Testis (tissue), 2 donors: ENCODE measurements at regions not wholly inside any gene's neighbourhood (a gene's known extent, or its start where the extent isn't known, plus 50 kb on each side); places are given as distances from the start of the nearest gene placed in this dataset.

Source experiments
- DNase-seq: peaks from one replicate; pipeline ENCODE4 v3.0.0-alpha.2; 2019
- H3K27ac ChIP-seq, 2 donors: fragments of 200-600 bp; sonication (generic); one replicate each; pipeline ENCODE4 v1.5.1; 2019
- H3K27me3 ChIP-seq: fragments of 200-600 bp; sonication (generic); one replicate; pipeline ENCODE4 v1.5.1; 2019
- H3K36me3 ChIP-seq: fragments of 200-600 bp; sonication (generic); one replicate; pipeline ENCODE4 v1.5.1; 2017; ENCODE audit warnings: low read depth; ENCODE audit errors: missing control alignments
- H3K4me1 ChIP-seq: fragments of 200-600 bp; sonication (generic); one replicate; pipeline ENCODE4 v1.5.1; 2019
- H3K4me3 ChIP-seq, 2 donors: fragments of 200-600 bp; sonication (generic); one replicate each; pipeline ENCODE4 v1.5.1; 2017 to 2019
- H3K9me3 ChIP-seq: fragments of 200-600 bp; sonication (generic); one replicate; pipeline ENCODE4 v1.5.1; 2017
- POLR2A ChIP-seq: fragments of 450-650 bp; IDR thresholded peaks from one replicate; pipeline ENCODE4 v1.6.1; 2017; ENCODE audit warnings: antibody characterized with exemption, mild to moderate bottlenecking, moderate library complexity
- WGBS, 2 donors: methylation state at CpG; one replicate each; pipeline ENCODE4 v1.1.5; 2018; 5-methylcytosine and 5-hydroxymethylcytosine counted together
- intact Hi-C: fragments of 100-400 bp; cut with DNase I; formaldehyde crosslinking; loops from one replicate; pipeline ENCODE4 v1.15.1; 2023; ENCODE audit warnings: low total_unique reads
- TF ChIP-seq, protein P1 (sequence below), 3 experiments: fragments of 450-650 bp in 2 of 3; fragments of 200-600 bp in 1 of 3; sonication (generic) in 1 of 3; IDR thresholded peaks; one replicate each; pipeline ENCODE4 v1.5.1; 2016 to 2019; ENCODE audit warnings: antibody characterized with exemption in 3 of 3, mild to moderate bottlenecking in 2 of 3, moderate library complexity in 1 of 3

DNA sequence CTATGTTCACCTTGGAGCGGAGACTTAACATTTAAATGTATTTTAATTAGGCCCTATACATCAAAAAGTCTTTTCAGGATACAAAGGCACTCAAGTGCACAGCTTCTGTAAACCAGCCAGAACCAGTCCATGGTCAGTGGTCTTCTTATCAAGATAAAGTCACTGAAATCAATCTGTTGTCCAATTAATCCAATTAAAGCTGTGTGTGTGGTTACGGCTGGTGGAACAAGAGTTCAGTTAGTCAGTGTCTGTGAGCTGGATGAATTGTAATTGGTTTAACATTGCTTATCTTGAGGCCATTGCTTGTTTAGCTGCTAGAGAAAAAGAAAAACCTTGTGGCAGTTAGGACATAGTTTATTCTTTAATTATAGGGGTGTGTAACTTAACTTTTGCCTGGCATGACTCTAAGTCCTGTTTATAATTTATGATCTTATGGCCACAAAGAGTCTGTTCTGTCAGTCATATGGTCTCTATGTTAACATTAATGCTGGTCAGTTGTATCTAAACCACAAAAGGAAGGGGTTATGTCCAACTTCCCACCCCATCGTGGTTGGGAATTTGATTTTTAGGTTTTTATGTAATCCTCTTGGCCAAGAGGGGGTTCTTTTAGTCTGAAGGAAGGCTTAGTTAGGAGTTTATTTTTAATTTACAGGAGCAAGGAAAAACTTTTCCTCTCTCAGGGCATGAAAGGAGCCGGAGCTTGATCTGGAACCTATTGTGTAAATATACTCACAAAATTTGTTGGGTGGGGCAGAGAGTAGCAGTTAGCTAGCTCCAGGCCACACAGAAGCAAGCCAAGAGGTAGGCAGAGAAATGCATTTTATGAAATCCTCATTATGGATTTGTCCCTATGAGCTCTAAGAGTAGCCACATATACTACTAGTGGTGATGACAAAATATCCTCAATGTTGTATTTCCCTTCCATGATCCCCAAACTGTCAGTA lies 665.7 kb upstream of the ACTRT1 start:
- H3K4me1 ChIP-seq: no peaks in the 10 kb centered on the region
- DNase-seq: no peak
- H3K36me3 ChIP-seq: no peaks in the 10 kb centered on the region
- no peaks in the 10 kb centered on the region for H3K9me3 ChIP-seq
- intact Hi-C loops: no loop called here
- H3K27me3 ChIP-seq: no peaks in the 10 kb centered on the region
- 80 to 87% methylated on average over 4 of the region's 4 CpGs for WGBS, 2 donors
- TF ChIP-seq POLR2A: no peak
- TF ChIP-seq, protein P1, sequence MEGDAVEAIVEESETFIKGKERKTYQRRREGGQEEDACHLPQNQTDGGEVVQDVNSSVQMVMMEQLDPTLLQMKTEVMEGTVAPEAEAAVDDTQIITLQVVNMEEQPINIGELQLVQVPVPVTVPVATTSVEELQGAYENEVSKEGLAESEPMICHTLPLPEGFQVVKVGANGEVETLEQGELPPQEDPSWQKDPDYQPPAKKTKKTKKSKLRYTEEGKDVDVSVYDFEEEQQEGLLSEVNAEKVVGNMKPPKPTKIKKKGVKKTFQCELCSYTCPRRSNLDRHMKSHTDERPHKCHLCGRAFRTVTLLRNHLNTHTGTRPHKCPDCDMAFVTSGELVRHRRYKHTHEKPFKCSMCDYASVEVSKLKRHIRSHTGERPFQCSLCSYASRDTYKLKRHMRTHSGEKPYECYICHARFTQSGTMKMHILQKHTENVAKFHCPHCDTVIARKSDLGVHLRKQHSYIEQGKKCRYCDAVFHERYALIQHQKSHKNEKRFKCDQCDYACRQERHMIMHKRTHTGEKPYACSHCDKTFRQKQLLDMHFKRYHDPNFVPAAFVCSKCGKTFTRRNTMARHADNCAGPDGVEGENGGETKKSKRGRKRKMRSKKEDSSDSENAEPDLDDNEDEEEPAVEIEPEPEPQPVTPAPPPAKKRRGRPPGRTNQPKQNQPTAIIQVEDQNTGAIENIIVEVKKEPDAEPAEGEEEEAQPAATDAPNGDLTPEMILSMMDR (IDR thresholded peaks at IDR 0.05): no peak
- H3K27ac ChIP-seq: no peak overlapping the region
- H3K4me3 ChIP-seq: no peak overlapping the region

GRCh38 chrX:128714425-128714824 lies 662.2 kb upstream of the ACTRT1 start:
- 82 to 91% methylated on average over 1 to 4 of the region's 9 CpGs for WGBS, 2 donors
- intact Hi-C loops: no loop called here
- Histone ChIP-seq H3K4me3 (no peak overlapping the region), H3K4me1 (no peaks in the 10 kb centered on the region), H3K36me3 (no peaks in the 10 kb centered on the region), H3K9me3 (no peaks in the 10 kb centered on the region), H3K27ac (no peak overlapping the region), H3K27me3 (no peaks in the 10 kb centered on the region)
- TF ChIP-seq, protein P1 (IDR thresholded peaks at IDR 0.05): no peak
- no peak for TF ChIP-seq POLR2A
- no peak for DNase-seq

DNA sequence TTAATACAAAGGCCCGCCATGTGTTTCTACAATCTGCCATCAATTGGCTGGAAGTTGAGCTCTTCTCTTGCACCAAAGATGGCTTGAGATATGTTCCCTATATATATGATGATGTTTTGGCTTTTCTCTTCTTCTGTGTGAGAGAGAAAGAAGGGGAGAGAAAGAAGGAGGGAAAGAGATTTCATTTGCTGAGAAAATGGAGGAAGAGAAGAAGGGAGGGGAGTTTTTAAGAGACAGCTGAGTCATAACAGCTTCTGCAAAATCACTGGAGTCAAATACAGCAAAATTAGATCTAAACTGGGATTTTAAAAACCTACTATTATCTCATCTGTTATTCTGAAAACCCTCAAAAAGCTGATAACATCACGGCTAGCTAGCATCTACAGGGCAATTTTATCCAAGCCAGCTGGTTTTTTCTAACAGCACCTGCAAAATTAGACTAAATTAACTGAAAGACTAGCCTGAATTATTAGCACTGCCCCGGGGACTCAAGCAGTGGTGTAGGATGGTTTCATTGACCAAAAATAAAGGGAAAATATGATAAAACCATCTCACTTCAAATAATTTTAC lies 647.6 kb upstream of the ACTRT1 start:
- Histone ChIP-seq H3K9me3 (no peaks in the 10 kb centered on the region), H3K36me3 (no peaks in the 10 kb centered on the region), H3K4me3 (no peak overlapping the region), H3K27me3 (no peaks in the 10 kb centered on the region), H3K27ac (no peak overlapping the region), H3K4me1 (no peaks in the 10 kb centered on the region)
- intact Hi-C loops: no loop called here
- DNase-seq: no peak
- TF ChIP-seq POLR2A: no peak
- TF ChIP-seq, protein P1 (IDR thresholded peaks at IDR 0.05): no peak
- 82 to 93% methylated on average over 3 of the region's 3 CpGs for WGBS, 2 donors

GRCh38 chrX:128698573-128699181 lies 646.5 kb upstream of the ACTRT1 start:
- intact Hi-C loops: no loop called here
- Histone ChIP-seq H3K27me3 (no peaks in the 10 kb centered on the region), H3K27ac (no peak overlapping the region), H3K4me3 (no peak overlapping the region), H3K4me1 (no peaks in the 10 kb centered on the region), H3K36me3 (no peaks in the 10 kb centered on the region), H3K9me3 (no peaks in the 10 kb centered on the region)
- WGBS, 2 donors: 40 to 43% methylated on average over 1 of the region's 1 CpG
- no peak for DNase-seq
- TF ChIP-seq POLR2A: no peak
- TF ChIP-seq, protein P1 (IDR thresholded peaks at IDR 0.05): no peak
